Upper lobe of right lung (tissue), 1 donor: ENCODE measurements at regions not wholly inside any gene's neighbourhood (a gene's known extent, or its start where the extent isn't known, plus 50 kb on each side); places are given as distances from the start of the nearest gene placed in this dataset.

ENCODE experiments used
- ATAC-seq: fragments of 200-7000 bp; cut with Tn5 transposase; one replicate; pipeline ENCODE4 v1.9.1; 2020; ENCODE audit warnings: mild to moderate bottlenecking, moderate library complexity
- DNase-seq: peaks from one replicate; pipeline ENCODE4 v3.0.0-alpha.2; 2020
- H3K27ac ChIP-seq: fragments of 200-600 bp; one replicate; pipeline ENCODE4 v1.8.0; 2022
- H3K27me3 ChIP-seq: fragments of 200-600 bp; one replicate; pipeline ENCODE4 v1.8.0; 2022; ENCODE audit warnings: mild to moderate bottlenecking
- H3K36me3 ChIP-seq: fragments of 200-600 bp; one replicate; pipeline ENCODE4 v1.8.0; 2022
- H3K4me1 ChIP-seq: fragments of 200-600 bp; one replicate; pipeline ENCODE4 v1.8.0; 2022
- H3K4me3 ChIP-seq: fragments of 200-600 bp; one replicate; pipeline ENCODE4 v1.8.0; 2022; ENCODE audit warnings: mild to moderate bottlenecking
- H3K9me3 ChIP-seq: fragments of 200-600 bp; one replicate; pipeline ENCODE4 v1.8.0; 2022
- CTCF ChIP-seq: fragments of 200-600 bp; IDR thresholded peaks from one replicate; pipeline ENCODE4 v1.8.0; 2022; ENCODE audit warnings: antibody characterized with exemption
- intact Hi-C: fragments of 100-400 bp; cut with DNase I; formaldehyde crosslinking; loops from one replicate; pipeline ENCODE4 v1.11.0; 2022
- donor health status: DM: no; HTN: yes; CAD: no; lungs with severe emphysema.

- H3K27ac ChIP-seq: no peak overlapping the region
- no peak for DNase-seq
- no peaks in the 10 kb centered on the region for H3K36me3 ChIP-seq
- no peaks in the 10 kb centered on the region for H3K4me1 ChIP-seq
- H3K27me3 ChIP-seq: no peaks in the 10 kb centered on the region
- peak; percentile 25 for ATAC-seq
- no peak for TF ChIP-seq CTCF
- intact Hi-C loops: no loop called here
- no peak overlapping the region for H3K4me3 ChIP-seq
- H3K9me3 ChIP-seq: no peaks in the 10 kb centered on the region
These were observed 297.6 kb downstream of the ARHGAP12 start for GRCh38 chr10:31630861-31631567.

GRCh38 chr10:31625566-31625965 is 303.1 kb downstream of the ARHGAP12 start:
- no peaks in the 10 kb centered on the region for H3K27me3 ChIP-seq
- H3K9me3 ChIP-seq: no peaks in the 10 kb centered on the region
- no peaks in the 10 kb centered on the region for H3K36me3 ChIP-seq
- TF ChIP-seq CTCF: no peak
- ATAC-seq: no peak
- intact Hi-C loops: no loop called here
- no peak overlapping the region for H3K4me3 ChIP-seq
- DNase-seq: no peak
- H3K4me1 ChIP-seq: peaks cover 4% of the 10 kb centered on the region
- H3K27ac ChIP-seq: no peak overlapping the region

- TF ChIP-seq CTCF: no peak
- no peak for ATAC-seq
- Histone ChIP-seq H3K27me3 (no peaks in the 10 kb centered on the region), H3K4me3 (no peak overlapping the region), H3K36me3 (no peaks in the 10 kb centered on the region), H3K9me3 (no peaks in the 10 kb centered on the region), H3K27ac (no peak overlapping the region), H3K4me1 (peaks cover 10% of the 10 kb centered on the region)
- DNase-seq: no peak
- intact Hi-C loops: no loop called here
These were observed 304.0 kb downstream of the ARHGAP12 start for GRCh38 chr10:31624611-31625010.

- Histone ChIP-seq H3K4me1 (peaks cover 16% of the 10 kb centered on the region), H3K27me3 (no peaks in the 10 kb centered on the region), H3K9me3 (no peaks in the 10 kb centered on the region), H3K36me3 (no peaks in the 10 kb centered on the region), H3K4me3 (no peak overlapping the region), H3K27ac (no peak overlapping the region)
- ATAC-seq: no peak
- TF ChIP-seq CTCF: no peak
- DNase-seq: no peak
- intact Hi-C loops: no loop called here
These were observed 304.7 kb downstream of the ARHGAP12 start for GRCh38 chr10:31623947-31624346.

- Histone ChIP-seq H3K27me3 (no peaks in the 10 kb centered on the region), H3K9me3 (no peaks in the 10 kb centered on the region), H3K4me3 (no peak overlapping the region), H3K4me1 (peaks cover 20% of the 10 kb centered on the region), H3K36me3 (no peaks in the 10 kb centered on the region), H3K27ac (no peak overlapping the region)
- intact Hi-C loops: no loop called here
- TF ChIP-seq CTCF: no peak
- DNase-seq: no peak
- ATAC-seq: no peak
These were observed 304.4 kb downstream of the ZEB1 start for GRCh38 chr10:31623466-31623865.

GRCh38 chr10:31622978-31623377 is 304.0 kb downstream of the ZEB1 start:
- peak; percentile 11 for TF ChIP-seq CTCF

More at GRCh38 chr10:31622978-31623377, 304.0 kb downstream of the ZEB1 start:
- no peaks in the 10 kb centered on the region for H3K36me3 ChIP-seq
- H3K27ac ChIP-seq: no peak overlapping the region
- no peaks in the 10 kb centered on the region for H3K9me3 ChIP-seq
- peaks cover 24% of the 10 kb centered on the region for H3K4me1 ChIP-seq
- no peaks in the 10 kb centered on the region for H3K27me3 ChIP-seq
- intact Hi-C loops: no loop called here
- no peak for DNase-seq
- ATAC-seq: no peak
- no peak overlapping the region for H3K4me3 ChIP-seq
